ENCODE measurements at regions not wholly inside any gene's neighbourhood (a gene's known extent, or its start where the extent isn't known, plus 50 kb on each side); places are given as distances from the start of the nearest gene placed in this dataset.

- peak overlapping the region; percentile 95 for H3K27ac ChIP-seq (ENCODE audit: low read depth, low read length)
- H3K9me3 ChIP-seq (ENCODE audit: control insufficient read depth in 1 of 2, insufficient read depth in 1 of 2, low read depth in 1 of 2, low read length in 2 of 2) = no peaks in the 10 kb centered on the region
- POLR2A ChIA-PET = interaction anchor here (1.1 to 3.6 kb wide), 6 partner anchors 9 to 30 kb away, joined by 4 to 24 read pairs (median 8); no protein-coding TSS in a partner anchor
- DNase-seq (ENCODE audit: low read depth, low spot score) (peak; percentile 87), ATAC-seq (peak; percentile 63)
- H3K9ac ChIP-seq (ENCODE audit: low read length) = peak overlapping the region; percentile 58
- H3K4me3 ChIP-seq (replicated peaks in 1 of 2; ENCODE audit: low read depth in 1 of 2, low read length in 2 of 2) = no peak overlapping the region
- no peaks in the 10 kb centered on the region for H4K20me1 ChIP-seq (ENCODE audit: insufficient read depth)
- intact Hi-C loops (cut with micrococcal nuclease) = no loop called here
- H2AFZ ChIP-seq (ENCODE audit: low read depth, low read length, poor library complexity, severe bottlenecking) = no peak overlapping the region
- RAD21 ChIA-PET (ENCODE audit: low non-redundant PET in 1 of 2, low total read pairs in 2 of 2, uncharacterized antibody in 2 of 2, unreplicated experiment in 2 of 2) = interaction anchor here in 1 of 2 experiments (0.6 kb wide), 1 partner anchor 13 kb away, joined by 4 read pairs; no protein-coding TSS in a partner anchor
- peaks cover 93 to 96% of the 10 kb centered on the region in 2 experiments for H3K4me1 ChIP-seq (ENCODE audit: control insufficient read depth in 1 of 2, insufficient read depth in 2 of 2, low read length in 2 of 2)
- peaks cover 0 to 29% of the 10 kb centered on the region in 2 experiments; a peak in 1 of 4 replicates for H3K36me3 ChIP-seq (ENCODE audit: control insufficient read depth in 1 of 2, insufficient read depth in 2 of 2, low read length in 2 of 2)
- no peaks in the 10 kb centered on the region for H3K27me3 ChIP-seq (ENCODE audit: insufficient read depth, low read length)
- H3K79me2 ChIP-seq (ENCODE audit: insufficient read depth, low read length) = peaks cover 97% of the 10 kb centered on the region
- no TSS peak for BruUV-seq (replicated peaks)
- CTCF ChIA-PET = no interaction called here
- no peaks in the 10 kb centered on the region for H3K9me2 ChIP-seq (ENCODE audit: insufficient read depth)
- H3K4me2 ChIP-seq (ENCODE audit: low read length) = peak overlapping the region; percentile 58
- TF ChIP-seq CBX3 (IDR thresholded peaks at IDR 0.05; ENCODE audit: low read depth) = peak; percentile 46; the same call in 1 of the 2 replicates
- TF ChIP-seq EZH2 (IDR thresholded peaks at IDR 0.05) = no peak
- TF ChIP-seq EGR1 (IDR thresholded peaks at IDR 0.05; ENCODE audit: low read depth) = peak; percentile 28; the same call in 1 of the 2 replicates
- TF ChIP-seq EZH2phosphoT487 (IDR thresholded peaks at IDR 0.05; ENCODE audit: borderline replicate concordance) = no peak
- TF ChIP-seq ELF1 (IDR thresholded peaks at IDR 0.05; ENCODE audit: borderline replicate concordance, low read depth) = no peak
- peak; percentile 64 for TF ChIP-seq SIN3A (IDR thresholded peaks at IDR 0.05; ENCODE audit: low read depth)
- TF ChIP-seq SP1 (IDR thresholded peaks at IDR 0.05; ENCODE audit: low read depth) = peak; percentile 94
- no peak for TF ChIP-seq YY1 (IDR thresholded peaks at IDR 0.05; ENCODE audit: extremely low read depth, insufficient replicate concordance, low read depth, low read length)
- TF ChIP-seq ZNF274 (IDR thresholded peaks at IDR 0.05; ENCODE audit: low read depth, low read length) = no peak
- TF ChIP-seq POLR2A (IDR thresholded peaks at IDR 0.05; ENCODE audit: borderline replicate concordance, extremely low read depth, insufficient read depth, insufficient read length) = no peak
- TF ChIP-seq JUND (IDR thresholded peaks at IDR 0.05) = peak; percentile 92
- TF ChIP-seq TCF7L2 (IDR thresholded peaks at IDR 0.05; ENCODE audit: borderline replicate concordance, extremely low read depth, insufficient read depth, insufficient read length) = peak; percentile 46
- TF ChIP-seq ATF3 (IDR thresholded peaks at IDR 0.05) = no peak; the same call in 1 of the 2 replicates
- TF ChIP-seq POLR2AphosphoS5 (IDR thresholded peaks at IDR 0.05; ENCODE audit: low read depth, low read length) = peak; percentile 55; the same call in 1 of the 2 replicates
- TF ChIP-seq, protein P1, sequence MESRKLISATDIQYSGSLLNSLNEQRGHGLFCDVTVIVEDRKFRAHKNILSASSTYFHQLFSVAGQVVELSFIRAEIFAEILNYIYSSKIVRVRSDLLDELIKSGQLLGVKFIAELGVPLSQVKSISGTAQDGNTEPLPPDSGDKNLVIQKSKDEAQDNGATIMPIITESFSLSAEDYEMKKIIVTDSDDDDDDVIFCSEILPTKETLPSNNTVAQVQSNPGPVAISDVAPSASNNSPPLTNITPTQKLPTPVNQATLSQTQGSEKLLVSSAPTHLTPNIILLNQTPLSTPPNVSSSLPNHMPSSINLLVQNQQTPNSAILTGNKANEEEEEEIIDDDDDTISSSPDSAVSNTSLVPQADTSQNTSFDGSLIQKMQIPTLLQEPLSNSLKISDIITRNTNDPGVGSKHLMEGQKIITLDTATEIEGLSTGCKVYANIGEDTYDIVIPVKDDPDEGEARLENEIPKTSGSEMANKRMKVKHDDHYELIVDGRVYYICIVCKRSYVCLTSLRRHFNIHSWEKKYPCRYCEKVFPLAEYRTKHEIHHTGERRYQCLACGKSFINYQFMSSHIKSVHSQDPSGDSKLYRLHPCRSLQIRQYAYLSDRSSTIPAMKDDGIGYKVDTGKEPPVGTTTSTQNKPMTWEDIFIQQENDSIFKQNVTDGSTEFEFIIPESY (IDR thresholded peaks at IDR 0.05; ENCODE audit: extremely low read depth, insufficient replicate concordance, low read length) = no peak
- peak; percentile 80 for TF ChIP-seq SRF (IDR thresholded peaks at IDR 0.05; ENCODE audit: low read depth)
- TF ChIP-seq MAX (IDR thresholded peaks at IDR 0.05) = peak; percentile 34; the same call in 1 of the 2 replicates
- no peak for TF ChIP-seq ZFX (IDR thresholded peaks at IDR 0.05)
- no peak for TF ChIP-seq REST (IDR thresholded peaks at IDR 0.05; ENCODE audit: low read depth)
- TF ChIP-seq FOSL1 (IDR thresholded peaks at IDR 0.05; ENCODE audit: low read depth) = peak; percentile 93
- TF ChIP-seq CEBPB (IDR thresholded peaks at IDR 0.05; ENCODE audit: low read depth) = peak; percentile 95
- TF ChIP-seq RAD21 (IDR thresholded peaks at IDR 0.05; ENCODE audit: low read depth) = peak; percentile 33; the same call in 1 of the 2 replicates
These were observed 51.1 kb upstream of the BLID start for GRCh38 chr11:122167100-122167499.

Data from HCT116 (cell line).